ENCODE measurements at regions not wholly inside any gene's neighbourhood (a gene's known extent, or its start where the extent isn't known, plus 50 kb on each side); places are given as distances from the start of the nearest gene placed in this dataset.

DNA sequence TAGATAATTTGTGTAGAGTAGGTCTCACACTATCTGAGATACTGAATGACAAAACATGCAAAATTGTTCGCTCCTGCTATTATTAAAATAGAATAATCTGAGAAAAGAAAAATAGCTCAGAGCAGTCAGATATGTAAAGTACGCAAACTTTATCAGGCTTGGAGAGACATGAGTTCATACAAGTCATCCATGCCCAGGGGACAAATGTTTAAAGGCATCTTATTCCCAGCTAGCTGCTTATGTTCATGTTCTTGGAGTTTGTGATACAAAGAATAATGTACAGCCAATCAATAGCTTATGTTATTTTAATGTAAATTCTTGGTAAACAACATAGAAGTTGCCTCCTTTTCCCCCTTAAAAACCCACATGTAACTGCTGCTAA is 69.4 kb upstream of the USP25 start:
- TF ChIP-seq POLR2A (IDR thresholded peaks at IDR 0.05) (no peak), EP300 (IDR thresholded peaks at IDR 0.05) (no peak), CTCF (IDR thresholded peaks at IDR 0.05) (no peak), POLR2AphosphoS5 (IDR thresholded peaks at IDR 0.05) (no peak)
